DND-41 (cell line): ENCODE measurements at regions not wholly inside any gene's neighbourhood (a gene's known extent, or its start where the extent isn't known, plus 50 kb on each side); places are given as distances from the start of the nearest gene placed in this dataset.

Source experiments
- CTCF ChIP-seq: IDR thresholded peaks from 2 replicates; pipeline ENCODE4 v1.5.1; 2012; ENCODE audit warnings: borderline replicate concordance, low read length, moderate library complexity, mild to moderate bottlenecking; ENCODE audit not compliant: poor library complexity, severe bottlenecking; ENCODE audit errors: extremely low read depth
- EZH2 ChIP-seq: IDR thresholded peaks from 3 replicates; pipeline ENCODE4 v1.6.1; 2012; ENCODE audit warnings: borderline replicate concordance, low read depth, mild to moderate bottlenecking, moderate library complexity, low read length, inconsistent platforms; ENCODE audit not compliant: severe bottlenecking

GRCh38 chr11:34719303-34719848 lies 98.5 kb downstream of the EHF start:
- TF ChIP-seq EZH2 = no peak
- no peak for TF ChIP-seq CTCF
